Fibroblast of the aortic adventitia (primary cell): ENCODE measurements at regions not wholly inside any gene's neighbourhood (a gene's known extent, or its start where the extent isn't known, plus 50 kb on each side); places are given as distances from the start of the nearest gene placed in this dataset.
"Not testable (repeated sequence)": the region's sequence is repeated elsewhere in the genome, so short reads cannot be mapped to it uniquely, and the experiment has no call there.

ENCODE experiments used
- DNase-seq: peaks from one replicate; pipeline ENCODE4 v3.0.0-alpha.2; 2010; ENCODE audit warnings: low read depth
- H3K4me3 ChIP-seq: 2 replicates; pipeline ENCODE4 v1.5.1; 2011; ENCODE audit warnings: low read depth, mild to moderate bottlenecking, control low read depth, low read length, moderate library complexity
- TF ChIP-seq, protein P1 (sequence below): IDR thresholded peaks from 2 replicates; pipeline ENCODE4 v1.5.1; 2011; ENCODE audit warnings: mild to moderate bottlenecking, low read length, control low read depth, inconsistent platforms; ENCODE audit not compliant: insufficient read depth

DNA sequence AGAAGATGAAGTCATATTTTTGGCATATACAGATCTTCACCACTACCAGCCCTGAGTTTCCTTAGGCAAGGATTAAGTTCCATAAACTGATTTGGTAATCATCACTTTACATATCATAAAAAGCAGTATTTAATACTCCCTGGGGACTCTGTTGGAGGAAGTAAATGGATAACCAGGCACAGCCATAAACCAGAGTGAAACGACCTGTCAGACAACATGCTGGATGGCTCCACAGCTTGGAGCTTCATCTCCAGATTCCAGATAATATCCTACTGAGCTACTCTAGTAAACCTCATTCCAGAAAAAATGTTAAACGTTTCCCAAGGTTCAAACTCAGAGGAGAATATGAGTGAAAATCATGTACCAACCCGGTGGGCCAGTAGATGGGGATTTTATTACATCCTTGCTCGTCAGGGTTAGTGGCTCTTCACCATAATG lies 109.2 kb downstream of the BASP1 start:
- DNase-seq: no peak
- TF ChIP-seq, protein P1, sequence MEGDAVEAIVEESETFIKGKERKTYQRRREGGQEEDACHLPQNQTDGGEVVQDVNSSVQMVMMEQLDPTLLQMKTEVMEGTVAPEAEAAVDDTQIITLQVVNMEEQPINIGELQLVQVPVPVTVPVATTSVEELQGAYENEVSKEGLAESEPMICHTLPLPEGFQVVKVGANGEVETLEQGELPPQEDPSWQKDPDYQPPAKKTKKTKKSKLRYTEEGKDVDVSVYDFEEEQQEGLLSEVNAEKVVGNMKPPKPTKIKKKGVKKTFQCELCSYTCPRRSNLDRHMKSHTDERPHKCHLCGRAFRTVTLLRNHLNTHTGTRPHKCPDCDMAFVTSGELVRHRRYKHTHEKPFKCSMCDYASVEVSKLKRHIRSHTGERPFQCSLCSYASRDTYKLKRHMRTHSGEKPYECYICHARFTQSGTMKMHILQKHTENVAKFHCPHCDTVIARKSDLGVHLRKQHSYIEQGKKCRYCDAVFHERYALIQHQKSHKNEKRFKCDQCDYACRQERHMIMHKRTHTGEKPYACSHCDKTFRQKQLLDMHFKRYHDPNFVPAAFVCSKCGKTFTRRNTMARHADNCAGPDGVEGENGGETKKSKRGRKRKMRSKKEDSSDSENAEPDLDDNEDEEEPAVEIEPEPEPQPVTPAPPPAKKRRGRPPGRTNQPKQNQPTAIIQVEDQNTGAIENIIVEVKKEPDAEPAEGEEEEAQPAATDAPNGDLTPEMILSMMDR: no peak
- no peak overlapping the region for H3K4me3 ChIP-seq

DNA sequence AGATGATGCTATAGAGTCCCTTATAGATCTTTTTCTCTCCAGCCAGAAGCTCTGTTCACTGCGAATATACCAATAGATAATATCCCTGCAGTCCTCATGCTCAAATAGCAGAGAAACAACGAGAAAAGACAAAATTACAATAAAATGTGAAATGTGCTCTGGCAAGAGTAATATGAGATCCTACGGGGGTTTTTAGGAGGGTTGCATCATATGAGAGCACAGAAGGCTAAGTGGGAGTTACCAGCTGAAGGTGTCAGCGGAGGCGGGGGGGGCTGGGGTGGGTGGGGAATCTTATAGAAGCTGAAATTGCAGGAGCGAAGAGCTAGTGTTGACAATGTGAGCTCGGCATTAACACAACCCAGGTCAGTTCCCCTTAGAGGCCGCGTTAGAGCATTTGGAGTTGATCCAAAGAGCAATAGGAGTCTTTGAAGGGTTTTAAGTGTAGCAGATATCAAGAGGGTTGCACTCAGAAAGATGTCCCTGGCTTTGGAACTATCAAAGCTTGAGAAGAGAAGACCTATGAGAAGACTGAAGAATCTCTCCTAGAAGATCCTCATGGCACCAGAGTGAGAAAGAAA lies 109.7 kb downstream of the BASP1 start:
- TF ChIP-seq, protein P1: no peak
- no peak for DNase-seq
- no peak overlapping the region for H3K4me3 ChIP-seq

DNA sequence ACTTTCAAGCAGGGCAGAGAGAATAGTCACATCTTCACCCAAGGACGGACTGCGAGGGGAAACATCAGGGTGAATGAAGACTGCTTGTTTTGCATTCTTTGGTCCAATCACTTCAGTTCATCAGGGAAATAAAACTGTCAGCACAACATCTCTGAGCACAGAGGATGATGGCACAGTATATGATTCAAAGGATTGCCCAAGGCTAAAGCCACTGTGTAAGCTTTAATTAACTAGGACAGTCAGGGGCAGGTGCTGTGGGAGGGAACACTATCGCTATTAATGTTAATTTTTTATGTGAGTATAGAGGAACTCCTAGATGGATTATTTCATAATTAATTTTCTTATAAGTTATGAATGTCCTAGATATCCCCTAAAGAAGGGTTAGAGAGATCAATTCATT lies 112.1 kb downstream of the BASP1 start:
- no peak for DNase-seq
- no peak overlapping the region for H3K4me3 ChIP-seq
- TF ChIP-seq, protein P1: no peak

DNA sequence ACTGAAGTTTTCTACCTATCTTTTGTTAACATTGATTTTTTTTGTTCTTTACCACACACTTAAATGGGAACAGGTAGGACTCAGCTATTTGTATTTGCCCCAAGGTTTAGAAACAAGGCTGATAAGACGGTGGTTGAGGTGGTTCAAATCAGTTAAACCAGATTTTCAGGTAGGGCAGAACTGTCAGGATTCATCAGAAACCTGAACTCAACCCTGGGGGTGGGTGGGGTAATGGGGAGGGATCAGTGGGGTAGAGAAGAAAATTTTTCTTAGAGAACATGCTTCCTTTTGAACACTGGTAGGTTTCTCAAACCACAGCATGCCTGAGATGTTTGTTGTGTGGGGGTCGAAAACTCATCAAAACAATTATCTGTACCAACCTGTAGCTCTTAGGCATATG lies 113.0 kb downstream of the BASP1 start:
- no peak overlapping the region for H3K4me3 ChIP-seq
- TF ChIP-seq, protein P1: no peak
- no peak for DNase-seq

DNA sequence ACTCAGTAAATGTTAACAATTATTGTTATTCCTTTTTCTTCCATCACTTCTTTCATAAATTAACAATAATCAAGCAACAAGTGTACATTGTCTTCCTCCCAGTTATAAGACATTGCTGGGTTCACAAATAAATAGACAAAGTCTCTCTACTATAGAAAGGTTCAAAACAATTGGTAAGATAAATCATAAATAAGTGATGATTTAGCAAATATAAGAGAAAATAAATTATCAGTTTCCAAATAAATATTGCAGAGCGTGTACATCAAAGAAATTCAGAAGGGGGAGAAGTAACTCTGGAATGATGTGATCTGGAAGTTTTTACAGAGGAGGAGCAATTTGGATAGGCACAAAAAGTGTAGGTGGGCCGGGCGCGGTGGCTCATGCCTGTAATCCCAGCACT lies 114.2 kb downstream of the BASP1 start:
- DNase-seq: no peak
- TF ChIP-seq, protein P1: no peak
- H3K4me3 ChIP-seq: no peak overlapping the region

DNA sequence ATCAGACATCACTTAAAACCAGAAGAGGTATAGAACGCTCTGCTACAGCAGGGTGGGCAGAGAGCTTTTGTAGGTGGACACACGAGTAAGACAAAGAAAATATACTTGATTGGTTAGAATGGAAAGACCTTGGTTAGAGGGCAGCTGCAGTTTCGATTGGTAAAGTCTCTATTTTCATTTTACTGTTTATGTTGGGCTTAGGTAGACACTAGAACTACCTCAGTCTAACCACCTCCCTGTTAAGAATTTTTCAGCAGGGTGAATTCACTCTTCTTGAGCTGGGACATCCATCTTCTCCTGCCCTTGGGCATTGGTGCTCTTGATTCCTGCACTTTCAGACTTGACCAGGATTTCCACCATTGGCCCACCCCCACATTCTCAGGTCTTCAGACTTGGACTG lies 116.3 kb downstream of the BASP1 start:
- H3K4me3 ChIP-seq: no peak overlapping the region
- TF ChIP-seq, protein P1: no peak
- no peak for DNase-seq

DNA sequence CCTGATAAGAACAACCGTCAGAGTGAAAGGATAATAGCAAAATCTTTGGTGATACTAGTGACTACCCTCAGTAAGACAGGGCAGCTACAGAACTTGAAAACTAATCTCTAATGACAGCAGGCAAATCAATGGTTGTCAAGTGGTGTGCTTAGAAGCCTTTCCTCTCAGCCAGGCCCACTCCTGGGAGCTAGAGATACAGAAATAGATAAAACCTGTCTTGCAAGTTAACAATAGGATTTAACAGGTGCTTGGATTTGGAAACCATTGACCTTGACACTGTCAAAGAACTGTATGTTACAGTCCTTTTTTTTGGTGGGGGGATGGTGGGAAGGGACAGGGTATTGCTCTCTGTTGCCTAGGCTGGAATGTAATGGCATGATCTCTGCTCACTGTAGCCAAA lies 118.6 kb downstream of the BASP1 start:
- TF ChIP-seq, protein P1: no peak
- DNase-seq: no peak
- H3K4me3 ChIP-seq: no peak overlapping the region

DNA sequence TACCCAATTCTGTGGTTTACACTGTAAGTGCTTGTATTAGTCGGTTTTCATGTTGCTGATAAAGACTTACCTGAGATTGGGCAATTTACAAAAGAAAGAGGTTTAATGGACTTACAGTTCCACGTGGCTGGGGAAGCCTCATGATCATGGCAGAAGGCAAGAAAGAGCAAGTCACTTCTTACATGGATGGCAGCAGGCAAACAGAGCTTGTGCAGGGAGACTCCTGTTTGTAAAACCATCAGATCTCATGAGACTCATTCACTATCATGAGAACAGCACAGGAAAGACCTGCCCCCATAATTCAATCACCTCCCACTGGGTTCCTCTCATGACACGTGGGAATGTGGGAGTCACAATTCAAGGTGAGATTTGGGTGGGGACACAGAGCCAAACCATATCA lies 119.3 kb downstream of the BASP1 start:
- not testable (repeated sequence) for DNase-seq

More for the DNA sequence above, 119.3 kb downstream of the BASP1 start:
- H3K4me3 ChIP-seq: not testable (repeated sequence)
